ENCODE measurements at regions not wholly inside any gene's neighbourhood (a gene's known extent, or its start where the extent isn't known, plus 50 kb on each side); places are given as distances from the start of the nearest gene placed in this dataset.

- TF ChIP-seq CTCF (IDR thresholded peaks at IDR 0.05) (no peak), POLR2A (IDR thresholded peaks at IDR 0.05) (no peak), POLR2AphosphoS5 (IDR thresholded peaks at IDR 0.05) (no peak)
These were observed 95.1 kb downstream of the LLPH start for GRCh38 chr12:66035288-66035966.
